HG03442 (cell line): ENCODE measurements at regions not wholly inside any gene's neighbourhood (a gene's known extent, or its start where the extent isn't known, plus 50 kb on each side); places are given as distances from the start of the nearest gene placed in this dataset.
"Not testable (repeated sequence)": the region's sequence is repeated elsewhere in the genome, so short reads cannot be mapped to it uniquely, and the experiment has no call there.

ENCODE experiments used
- ATAC-seq: cut with Tn5 transposase; IDR thresholded peaks from one replicate; pipeline ENCODE4 v1.9.1; 2021; ENCODE audit warnings: mild to moderate bottlenecking, moderate library complexity; ENCODE audit not compliant: unreplicated experiment

- ATAC-seq: no peak
These were observed 124.2 kb upstream of the SGK1 start for GRCh38 chr6:134442073-134442472.

- ATAC-seq: no peak
These were observed 120.9 kb upstream of the SGK1 start for GRCh38 chr6:134438837-134439236.

GRCh38 chr6:134437376-134437775, 119.5 kb upstream of the SGK1 start:
- peak; percentile 41 for ATAC-seq

GRCh38 chr6:134436950-134437349, 119.0 kb upstream of the SGK1 start:
- no peak for ATAC-seq

- ATAC-seq: peak; percentile 91
These were observed 118.4 kb upstream of the SGK1 start for GRCh38 chr6:134436281-134436815.

GRCh38 chr6:134435814-134436280, 117.9 kb upstream of the SGK1 start:
- ATAC-seq: no peak

- no peak for ATAC-seq
These were observed 116.4 kb upstream of the SGK1 start for GRCh38 chr6:134434019-134434942.

- no peak for ATAC-seq
These were observed 114.1 kb upstream of the SGK1 start for GRCh38 chr6:134432036-134432435.

- no peak for ATAC-seq
These were observed 113.5 kb upstream of the SGK1 start for GRCh38 chr6:134431421-134431859.

GRCh38 chr6:134429861-134430380, 112.0 kb upstream of the SGK1 start:
- ATAC-seq: no peak

- ATAC-seq: no peak
These were observed 109.8 kb upstream of the SGK1 start for GRCh38 chr6:134427721-134428120.

- no peak for ATAC-seq
These were observed 108.7 kb upstream of the SGK1 start for GRCh38 chr6:134426623-134427022.

- ATAC-seq: not testable (repeated sequence)
These were observed 108.0 kb upstream of the SGK1 start for GRCh38 chr6:134425917-134426316.

- ATAC-seq: no peak
These were observed 107.6 kb upstream of the SGK1 start for GRCh38 chr6:134425513-134425912.

GRCh38 chr6:134424798-134425170, 106.9 kb upstream of the SGK1 start:
- no peak for ATAC-seq

GRCh38 chr6:134424165-134424797, 106.4 kb upstream of the SGK1 start:
- no peak for ATAC-seq

GRCh38 chr6:134422426-134423231, 104.7 kb upstream of the SGK1 start:
- ATAC-seq: peak; percentile 55

- no peak for ATAC-seq
These were observed 103.6 kb upstream of the SGK1 start for GRCh38 chr6:134421501-134421900.

- ATAC-seq: no peak
These were observed 102.8 kb upstream of the SGK1 start for GRCh38 chr6:134420614-134421181.

GRCh38 chr6:134419716-134420115, 101.8 kb upstream of the SGK1 start:
- ATAC-seq: no peak
